LNCaP clone FGC (cell line): ENCODE measurements at regions not wholly inside any gene's neighbourhood (a gene's known extent, or its start where the extent isn't known, plus 50 kb on each side); places are given as distances from the start of the nearest gene placed in this dataset.

ENCODE experiments used
- DNase-seq: peaks from one replicate; pipeline ENCODE4 v3.0.0-alpha.2; 2011; ENCODE audit warnings: low read depth
- H3K4me3 ChIP-seq: 2 replicates; pipeline ENCODE4 v1.5.1; 2011; ENCODE audit warnings: mild to moderate bottlenecking, low read depth, low read length, control low read depth
- CTCF ChIP-seq: IDR thresholded peaks from 2 replicates; pipeline ENCODE4 v1.5.1; 2012; ENCODE audit warnings: mild to moderate bottlenecking; ENCODE audit not compliant: control insufficient read depth, insufficient read depth; ENCODE audit errors: extremely low read depth

- DNase-seq, result no peak
- TF ChIP-seq CTCF, result no peak
- H3K4me3 ChIP-seq, result no peak overlapping the region
These were observed 1037.2 kb downstream of the ADGRL2 start for GRCh38 chr1:82837766-82838465.

- no peak for TF ChIP-seq CTCF
- no peak overlapping the region for H3K4me3 ChIP-seq
These were observed 1036.4 kb downstream of the ADGRL2 start for GRCh38 chr1:82836973-82837680.

GRCh38 chr1:82836213-82836972, 1035.7 kb downstream of the ADGRL2 start:
- TF ChIP-seq CTCF, result no peak
- DNase-seq, result no peak
- H3K4me3 ChIP-seq, result no peak overlapping the region

More at GRCh38 chr1:82836973-82837680, 1036.4 kb downstream of the ADGRL2 start:
- no peak for DNase-seq

- TF ChIP-seq CTCF, result no peak
- H3K4me3 ChIP-seq, result no peak overlapping the region
- no peak for DNase-seq
These were observed 1030.1 kb downstream of the ADGRL2 start for GRCh38 chr1:82830690-82831380.

- H3K4me3 ChIP-seq, result no peak overlapping the region
- no peak for TF ChIP-seq CTCF
- DNase-seq, result no peak
These were observed 1028.8 kb downstream of the ADGRL2 start for GRCh38 chr1:82829527-82829926.

GRCh38 chr1:82823876-82824275, 1023.1 kb downstream of the ADGRL2 start:
- TF ChIP-seq CTCF, result no peak
- no peak for DNase-seq
- no peak overlapping the region for H3K4me3 ChIP-seq
